Pancreas (tissue), 10 donors: ENCODE measurements at regions not wholly inside any gene's neighbourhood (a gene's known extent, or its start where the extent isn't known, plus 50 kb on each side); places are given as distances from the start of the nearest gene placed in this dataset.

Experiments
- ATAC-seq, 4 donors: fragments of 200-7000 bp; cut with Tn5 transposase; one replicate each; pipeline versions ENCODE4 v1.8.0 to v1.9.1; 2020; ENCODE audit warnings: mild to moderate bottlenecking in 4 of 4, moderate library complexity in 4 of 4
- DNase-seq, 6 donors: peaks; one replicate each; pipeline ENCODE4 v3.0.0-alpha.2; 2020
- FAIRE-seq: peaks from 2 replicates; lab custom pipeline; 2012; peaks lifted over from hg19 to GRCh38; lab: Jason Lieb, UNC
- H3K27ac ChIP-seq, 4 donors: fragments of 200-600 bp; sonication (generic); 1 replicate in 3 of 4; 2 replicates in 1 of 4; pipeline versions ENCODE4 v1.5.0 to v1.8.0; 2020
- H3K27me3 ChIP-seq, 4 donors: fragments of 200-600 bp; one replicate each; pipeline ENCODE4 v1.8.0; 2021
- H3K36me3 ChIP-seq, 3 donors: fragments of 200-600 bp; sonication (generic) in 1 of 3; one replicate each; pipeline versions ENCODE4 v1.5.0 to v1.8.0; 2020 to 2021
- H3K4me1 ChIP-seq, 3 donors: fragments of 200-600 bp; one replicate each; pipeline ENCODE4 v1.8.0; 2021
- H3K4me3 ChIP-seq, 4 donors: fragments of 200-600 bp; sonication (generic) in 2 of 4; one replicate each; pipeline versions ENCODE4 v1.5.0 to v1.8.0; 2020 to 2021
- H3K9me3 ChIP-seq, 4 donors: fragments of 200-600 bp; one replicate each; pipeline ENCODE4 v1.8.0; 2021
- CTCF ChIP-seq, 4 donors: fragments of 200-600 bp; sonication (generic) in 3 of 4; IDR thresholded peaks; one replicate each; pipeline versions ENCODE4 v1.5.0 to v1.8.0; 2021; ENCODE audit warnings: antibody characterized with exemption in 4 of 4
- WGBS, 2 donors: extraction: QIAGEN DNeasy Blood & Tissue Kit; methylation state at CpG; one replicate each; pipeline ENCODE4 v1.1.7; 2013; 5-methylcytosine and 5-hydroxymethylcytosine counted together
- intact Hi-C, 3 donors: fragments of 100-400 bp; cut with DNase I; formaldehyde crosslinking; loops; one replicate each; pipeline versions ENCODE4 v1.11.1 to v1.14.2; 2022
- donor health status: healthy with polysubstance abuse.
- donor health status: DM: no; HTN: no; CAD: no; lungs with moderate emphysema.
- donor health status: DM: no; HTN: no; CAD: no.
- donor health status: control.
- donor health status: control.
- donor health status: Bipolar disorder and iron deficiency.
- donor health status: DM: yes; HTN: yes; CAD: no.
- donor health status: DM: no; HTN: no; CAD: no.
- donor health status: DM: no; HTN: no; CAD: no.
- donor health status: DM: yes; HTN: yes; CAD: no.

DNA sequence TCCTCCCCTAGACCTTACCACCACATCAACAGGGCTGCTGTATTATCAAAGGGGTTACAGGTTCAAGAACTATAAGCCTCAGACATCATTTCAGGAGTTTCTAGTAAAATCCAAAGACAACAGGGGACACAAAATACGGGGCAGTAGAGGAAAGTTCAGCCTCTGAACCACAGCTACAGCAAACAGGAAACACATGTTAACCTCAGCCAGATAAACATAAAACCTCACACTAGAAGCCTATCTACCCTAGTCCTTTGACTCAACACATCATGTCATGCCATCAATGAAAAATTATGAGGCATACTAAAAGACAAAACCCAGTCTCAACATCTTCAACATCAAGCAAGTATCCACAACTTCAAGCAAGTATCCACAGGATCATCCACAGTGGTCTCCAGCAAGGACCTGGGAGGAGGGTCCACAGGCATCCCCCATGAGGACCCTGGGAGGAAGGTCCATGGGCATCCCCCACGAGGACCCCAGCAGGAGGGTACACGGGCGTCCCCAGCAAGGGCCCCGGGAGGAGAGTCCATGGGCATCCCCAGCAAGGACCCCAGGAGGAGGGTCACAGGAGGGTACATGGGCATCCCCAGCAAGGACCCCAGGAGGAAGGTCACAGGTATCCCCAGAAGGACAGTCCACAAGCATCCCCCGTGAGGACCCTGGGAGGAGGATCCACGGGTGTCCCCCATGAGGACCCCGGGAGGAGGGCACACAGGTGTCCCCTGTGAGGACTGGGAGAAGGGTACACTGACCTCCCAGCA lies 440.0 kb downstream of the MATN1 start:
- no peak for FAIRE-seq
- TF ChIP-seq CTCF (IDR thresholded peaks at IDR 0.05) = no peak
- no peak overlapping the region for H3K27ac ChIP-seq
- no peaks in the 10 kb centered on the region for H3K4me1 ChIP-seq
- no peaks in the 10 kb centered on the region for H3K9me3 ChIP-seq
- no peaks in the 10 kb centered on the region for H3K27me3 ChIP-seq
- H3K36me3 ChIP-seq = no peaks in the 10 kb centered on the region
- 71 to 80% methylated on average over 8 of the region's 8 CpGs for WGBS, 2 donors
- no peak for DNase-seq
- intact Hi-C loops = no loop called here
- no peak overlapping the region for H3K4me3 ChIP-seq
- ATAC-seq = no peak

- no peak for ATAC-seq
- Histone ChIP-seq H3K27ac (no peak overlapping the region), H3K4me1 (no peaks in the 10 kb centered on the region), H3K27me3 (no peaks in the 10 kb centered on the region), H3K4me3 (no peak overlapping the region), H3K9me3 (no peaks in the 10 kb centered on the region), H3K36me3 (no peaks in the 10 kb centered on the region)
- DNase-seq = no peak
- WGBS, 2 donors = 85 to 91% methylated on average over 2 of the region's 2 CpGs
- intact Hi-C loops = no loop called here
- FAIRE-seq = no peak
- TF ChIP-seq CTCF (IDR thresholded peaks at IDR 0.05) = no peak
These were observed 442.8 kb downstream of the MATN1 start for GRCh38 chr1:30280572-30280971.

DNA sequence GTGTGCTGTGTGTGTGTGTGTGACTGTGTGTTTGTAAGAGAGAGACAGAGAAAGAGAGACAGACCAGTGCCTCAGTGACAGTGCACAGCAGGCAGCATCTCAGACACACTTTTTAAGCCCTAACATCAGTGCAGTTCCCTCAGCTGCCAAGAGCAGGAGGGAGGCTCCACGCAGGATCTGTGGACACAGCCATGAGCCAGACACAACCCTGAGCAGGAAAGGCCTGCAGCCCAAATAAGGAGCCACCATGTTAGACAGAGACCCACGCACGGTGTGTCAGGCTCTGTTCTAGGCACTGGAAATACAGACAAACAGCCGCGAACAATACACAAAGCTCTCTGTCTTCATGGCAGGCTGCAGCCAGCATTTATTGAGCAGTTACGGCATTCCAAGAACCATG lies 445.5 kb downstream of the MATN1 start:
- intact Hi-C loops = no loop called here
- WGBS, 2 donors = 77 to 81% methylated on average over 6 of the region's 6 CpGs
- H3K4me1 ChIP-seq = no peaks in the 10 kb centered on the region
- ATAC-seq (no peak), FAIRE-seq (no peak), DNase-seq (no peak)
- H3K27me3 ChIP-seq = no peaks in the 10 kb centered on the region
- no peak for TF ChIP-seq CTCF (IDR thresholded peaks at IDR 0.05)
- no peak overlapping the region for H3K27ac ChIP-seq
- H3K36me3 ChIP-seq = no peaks in the 10 kb centered on the region
- H3K9me3 ChIP-seq = no peaks in the 10 kb centered on the region
- H3K4me3 ChIP-seq = no peak overlapping the region

- Histone ChIP-seq H3K4me3 (no peak overlapping the region), H3K27ac (no peak overlapping the region), H3K36me3 (no peaks in the 10 kb centered on the region), H3K27me3 (no peaks in the 10 kb centered on the region), H3K9me3 (no peaks in the 10 kb centered on the region), H3K4me1 (no peaks in the 10 kb centered on the region)
- DNase-seq = no peak
- 71 to 90% methylated on average over 1 of the region's 1 CpG for WGBS, 2 donors
- FAIRE-seq = no peak
- intact Hi-C loops = no loop called here
- no peak for TF ChIP-seq CTCF (IDR thresholded peaks at IDR 0.05)
- no peak for ATAC-seq
These were observed 446.0 kb downstream of the MATN1 start for GRCh38 chr1:30277415-30277814.
